OCI-LY1 (cell line): ENCODE measurements at regions not wholly inside any gene's neighbourhood (a gene's known extent, or its start where the extent isn't known, plus 50 kb on each side); places are given as distances from the start of the nearest gene placed in this dataset.

Source experiments
- EZH2 ChIP-seq: fragments of 200-600 bp; sonication (generic), shearing (Covaris generic); IDR thresholded peaks from 2 replicates; pipeline ENCODE4 v1.8.0; 2017; ENCODE audit warnings: borderline replicate concordance, mixed run types, mild to moderate bottlenecking, antibody characterized with exemption, low read length, moderate library complexity, mixed read lengths
- TF ChIP-seq, protein P1 (sequence below): fragments of 200-600 bp; sonication (generic), shearing (Covaris generic); IDR thresholded peaks from 2 replicates; pipeline ENCODE4 v1.5.1; 2017; ENCODE audit warnings: mild to moderate bottlenecking, antibody characterized with exemption, low read length, moderate library complexity, mixed read lengths

DNA sequence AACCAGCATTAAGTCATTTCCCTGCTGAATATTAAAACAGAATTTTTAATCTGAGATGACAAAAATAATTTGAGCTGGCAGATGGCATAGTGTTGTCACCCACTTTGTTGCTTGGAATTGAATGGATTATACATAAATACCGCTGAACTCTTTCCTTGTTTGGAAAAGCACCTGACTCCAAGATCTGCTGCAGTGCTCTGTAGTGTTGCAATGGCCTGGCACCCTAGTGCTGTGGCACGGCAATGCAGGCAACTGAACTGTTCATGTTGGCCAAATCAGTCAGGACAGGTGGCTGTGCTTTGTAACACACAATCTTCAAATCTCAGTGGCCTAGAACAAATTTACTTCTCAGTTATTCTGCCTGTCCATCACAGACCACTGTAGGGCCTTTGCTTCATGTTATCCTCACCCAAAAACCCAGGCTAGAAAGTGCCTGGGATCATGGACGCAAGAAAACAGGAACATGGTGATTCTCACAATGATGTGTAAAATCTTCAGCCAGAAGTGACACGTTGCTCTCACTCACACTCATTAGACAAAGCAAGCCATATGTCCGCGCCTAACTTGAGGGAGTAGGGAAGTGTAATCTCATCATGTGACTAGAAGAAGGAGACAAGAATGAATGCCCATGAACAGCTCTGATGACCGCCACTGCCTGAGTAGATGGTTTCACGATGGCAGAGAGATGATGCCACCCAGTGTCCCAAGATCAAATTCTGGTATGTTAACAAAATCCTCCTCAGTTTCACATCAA lies 191.9 kb upstream of the PUM3 start:
- TF ChIP-seq, protein P1, sequence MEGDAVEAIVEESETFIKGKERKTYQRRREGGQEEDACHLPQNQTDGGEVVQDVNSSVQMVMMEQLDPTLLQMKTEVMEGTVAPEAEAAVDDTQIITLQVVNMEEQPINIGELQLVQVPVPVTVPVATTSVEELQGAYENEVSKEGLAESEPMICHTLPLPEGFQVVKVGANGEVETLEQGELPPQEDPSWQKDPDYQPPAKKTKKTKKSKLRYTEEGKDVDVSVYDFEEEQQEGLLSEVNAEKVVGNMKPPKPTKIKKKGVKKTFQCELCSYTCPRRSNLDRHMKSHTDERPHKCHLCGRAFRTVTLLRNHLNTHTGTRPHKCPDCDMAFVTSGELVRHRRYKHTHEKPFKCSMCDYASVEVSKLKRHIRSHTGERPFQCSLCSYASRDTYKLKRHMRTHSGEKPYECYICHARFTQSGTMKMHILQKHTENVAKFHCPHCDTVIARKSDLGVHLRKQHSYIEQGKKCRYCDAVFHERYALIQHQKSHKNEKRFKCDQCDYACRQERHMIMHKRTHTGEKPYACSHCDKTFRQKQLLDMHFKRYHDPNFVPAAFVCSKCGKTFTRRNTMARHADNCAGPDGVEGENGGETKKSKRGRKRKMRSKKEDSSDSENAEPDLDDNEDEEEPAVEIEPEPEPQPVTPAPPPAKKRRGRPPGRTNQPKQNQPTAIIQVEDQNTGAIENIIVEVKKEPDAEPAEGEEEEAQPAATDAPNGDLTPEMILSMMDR = no peak
- TF ChIP-seq EZH2 = no peak
